ENCODE measurements at regions not wholly inside any gene's neighbourhood (a gene's known extent, or its start where the extent isn't known, plus 50 kb on each side); places are given as distances from the start of the nearest gene placed in this dataset.

- intact Hi-C loops (cut with DNase I): no loop called here
- no peak for TF ChIP-seq CTCF (IDR thresholded peaks at IDR 0.05)
- Histone ChIP-seq H3K27me3 (no peaks in the 10 kb centered on the region), H3K4me1 (no peaks in the 10 kb centered on the region), H3K4me3 (no peak overlapping the region), H3K9me3 (no peaks in the 10 kb centered on the region), H3K27ac (no peak overlapping the region), H3K36me3 (no peaks in the 10 kb centered on the region)
- ATAC-seq: no peak
- no peak for DNase-seq
Observed at GRCh38 chr20:22821796-22822195, 213.3 kb upstream of the SSTR4 start.

GRCh38 chr20:22823119-22823518 is 212.0 kb upstream of the SSTR4 start:
- Histone ChIP-seq H3K9me3 (no peaks in the 10 kb centered on the region), H3K27me3 (no peaks in the 10 kb centered on the region), H3K27ac (no peak overlapping the region), H3K4me1 (no peaks in the 10 kb centered on the region), H3K4me3 (no peak overlapping the region), H3K36me3 (no peaks in the 10 kb centered on the region)
- DNase-seq (no peak), ATAC-seq (no peak)
- intact Hi-C loops (cut with DNase I): no loop called here
- no peak for TF ChIP-seq CTCF (IDR thresholded peaks at IDR 0.05)

GRCh38 chr20:22824077-22824476 is 211.0 kb upstream of the SSTR4 start:
- no peak for TF ChIP-seq CTCF (IDR thresholded peaks at IDR 0.05)
- Histone ChIP-seq H3K4me3 (no peak overlapping the region), H3K36me3 (no peaks in the 10 kb centered on the region), H3K27ac (no peak overlapping the region), H3K27me3 (no peaks in the 10 kb centered on the region), H3K9me3 (no peaks in the 10 kb centered on the region), H3K4me1 (no peaks in the 10 kb centered on the region)
- intact Hi-C loops (cut with DNase I): no loop called here
- ATAC-seq: no peak
- no peak for DNase-seq

GRCh38 chr20:22825076-22825475 is 210.0 kb upstream of the SSTR4 start:
- ATAC-seq: no peak
- TF ChIP-seq CTCF (IDR thresholded peaks at IDR 0.05): no peak
- Histone ChIP-seq H3K36me3 (no peaks in the 10 kb centered on the region), H3K4me1 (no peaks in the 10 kb centered on the region), H3K27me3 (no peaks in the 10 kb centered on the region), H3K4me3 (no peak overlapping the region), H3K9me3 (no peaks in the 10 kb centered on the region), H3K27ac (no peak overlapping the region)
- intact Hi-C loops (cut with DNase I): no loop called here
- no peak for DNase-seq

- Histone ChIP-seq H3K27ac (no peak overlapping the region), H3K4me3 (no peak overlapping the region), H3K9me3 (no peaks in the 10 kb centered on the region), H3K27me3 (no peaks in the 10 kb centered on the region), H3K4me1 (no peaks in the 10 kb centered on the region), H3K36me3 (no peaks in the 10 kb centered on the region)
- ATAC-seq (no peak), DNase-seq (no peak)
- intact Hi-C loops (cut with DNase I): no loop called here
- no peak for TF ChIP-seq CTCF (IDR thresholded peaks at IDR 0.05)
Observed at GRCh38 chr20:22825546-22825945, 209.6 kb upstream of the SSTR4 start.
